IPS-20b (cell line): ENCODE measurements at regions not wholly inside any gene's neighbourhood (a gene's known extent, or its start where the extent isn't known, plus 50 kb on each side); places are given as distances from the start of the nearest gene placed in this dataset.

Experiments
- H3K27ac ChIP-seq: one replicate; pipeline ENCODE4 v1.5.1; 2013; ENCODE audit warnings: low read length
- H3K27me3 ChIP-seq: 2 replicates; pipeline ENCODE4 v1.6.1; 2013; ENCODE audit warnings: mild to moderate bottlenecking, low read length, inconsistent platforms; ENCODE audit not compliant: insufficient read depth
- H3K36me3 ChIP-seq: 2 replicates; pipeline ENCODE4 v1.6.1; 2013; ENCODE audit warnings: low read depth, mild to moderate bottlenecking, inconsistent platforms, low read length, moderate library complexity; ENCODE audit not compliant: insufficient read depth
- H3K4me1 ChIP-seq: 2 replicates; pipeline ENCODE4 v1.6.1; 2013; ENCODE audit warnings: mild to moderate bottlenecking, control low read depth, inconsistent platforms, low read length, moderate library complexity; ENCODE audit not compliant: insufficient read depth
- H3K4me3 ChIP-seq: 2 replicates; pipeline ENCODE4 v1.5.1; 2013; ENCODE audit warnings: mild to moderate bottlenecking, low read length, inconsistent platforms
- H3K9ac ChIP-seq: 2 replicates; pipeline ENCODE4 v1.6.1; 2013; ENCODE audit warnings: low read depth, mild to moderate bottlenecking, inconsistent platforms, low read length, moderate library complexity
- H3K9me3 ChIP-seq: 2 replicates; pipeline ENCODE4 v1.6.1; 2013; ENCODE audit warnings: mild to moderate bottlenecking, low read depth, low read length, inconsistent platforms; ENCODE audit not compliant: insufficient read depth

DNA sequence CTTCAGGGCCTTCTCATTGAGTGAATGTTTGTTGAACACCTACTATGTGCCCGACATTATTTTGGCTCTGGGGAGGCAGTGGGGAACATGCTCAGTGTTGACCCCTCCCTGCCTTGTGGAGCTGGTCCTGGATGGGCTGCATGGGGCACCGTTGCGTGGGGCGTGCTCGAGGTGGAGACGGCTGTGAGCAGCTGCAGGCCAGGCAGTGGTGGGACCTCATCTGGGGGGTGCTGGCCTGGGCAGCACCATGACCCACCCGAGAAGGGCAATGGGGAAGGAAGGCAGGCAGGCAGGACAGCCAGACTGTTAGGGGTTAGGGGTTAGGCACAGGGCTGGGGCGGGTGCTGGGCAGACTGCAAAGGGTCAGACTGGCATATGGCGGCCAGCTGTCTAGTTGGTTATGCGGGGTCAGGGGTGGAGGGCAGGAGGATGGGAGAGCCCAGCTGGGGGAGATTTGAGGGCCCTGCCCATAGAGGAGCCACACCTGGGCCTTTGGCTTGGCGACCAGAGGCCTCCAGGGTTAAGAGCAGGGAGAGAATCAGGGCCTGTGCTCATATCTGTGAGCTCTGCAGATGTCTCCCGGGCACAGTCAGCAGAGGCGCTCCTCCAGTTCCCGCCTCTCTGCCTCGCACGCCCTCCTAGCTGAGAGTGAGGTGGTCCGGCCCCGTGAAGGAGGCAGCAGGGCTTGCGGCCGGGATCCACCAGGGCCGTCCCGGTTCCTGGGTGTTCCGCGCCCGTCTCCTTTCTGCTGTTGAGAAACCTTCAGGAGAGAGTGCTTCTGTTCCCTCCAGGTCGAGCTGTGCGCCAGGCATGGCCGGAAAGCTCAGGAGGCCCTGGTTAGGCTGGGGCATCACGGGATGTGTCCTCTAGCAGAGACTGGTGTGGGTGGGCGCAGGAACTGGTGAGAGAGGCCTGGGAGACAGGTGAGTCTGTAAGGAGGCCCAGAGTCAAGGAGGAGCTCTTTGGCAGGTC is 73.3 kb downstream of the RGS12 start:
- Histone ChIP-seq H3K36me3 (no peaks in the 10 kb centered on the region), H3K27me3 (peaks cover 25% of the 10 kb centered on the region), H3K9ac (no peak overlapping the region), H3K27ac (no peak overlapping the region), H3K9me3 (no peaks in the 10 kb centered on the region), H3K4me3 (no peak overlapping the region), H3K4me1 (peaks cover 23% of the 10 kb centered on the region)

- Histone ChIP-seq H3K27me3 (peaks cover 34% of the 10 kb centered on the region), H3K27ac (no peak overlapping the region), H3K9ac (no peak overlapping the region), H3K4me1 (peaks cover 30% of the 10 kb centered on the region), H3K4me3 (no peak overlapping the region), H3K36me3 (no peaks in the 10 kb centered on the region), H3K9me3 (no peaks in the 10 kb centered on the region)
These were observed 74.3 kb downstream of the RGS12 start for GRCh38 chr4:3366893-3367775.

- peaks cover 30% of the 10 kb centered on the region for H3K4me1 ChIP-seq
- no peaks in the 10 kb centered on the region for H3K36me3 ChIP-seq
- H3K9me3 ChIP-seq = no peaks in the 10 kb centered on the region
- no peak overlapping the region for H3K4me3 ChIP-seq
- no peak overlapping the region for H3K27ac ChIP-seq
- H3K27me3 ChIP-seq = peaks cover 42% of the 10 kb centered on the region
- H3K9ac ChIP-seq = no peak overlapping the region
These were observed 73.9 kb upstream of the HGFAC start for GRCh38 chr4:3367866-3368265.

- Histone ChIP-seq H3K27ac (no peak overlapping the region), H3K4me1 (peaks cover 30% of the 10 kb centered on the region), H3K9ac (no peak overlapping the region), H3K9me3 (no peaks in the 10 kb centered on the region), H3K27me3 (peaks cover 46% of the 10 kb centered on the region), H3K4me3 (no peak overlapping the region), H3K36me3 (no peaks in the 10 kb centered on the region)
These were observed 73.4 kb upstream of the HGFAC start for GRCh38 chr4:3368334-3368733.

GRCh38 chr4:3368841-3369760 is 72.7 kb upstream of the HGFAC start:
- Histone ChIP-seq H3K4me1 (peaks cover 30% of the 10 kb centered on the region), H3K9me3 (no peaks in the 10 kb centered on the region), H3K27ac (no peak overlapping the region), H3K27me3 (peaks cover 52% of the 10 kb centered on the region), H3K9ac (no peak overlapping the region), H3K36me3 (no peaks in the 10 kb centered on the region), H3K4me3 (peak overlapping the region; percentile 60; the same call in 1 of the 2 replicates)

- no peaks in the 10 kb centered on the region for H3K9me3 ChIP-seq
- H3K27me3 ChIP-seq = peaks cover 52% of the 10 kb centered on the region
- no peaks in the 10 kb centered on the region for H3K36me3 ChIP-seq
- no peak overlapping the region for H3K9ac ChIP-seq
- peak overlapping the region; percentile 60 for H3K4me3 ChIP-seq
- H3K27ac ChIP-seq = no peak overlapping the region
- H3K4me1 ChIP-seq = peaks cover 30% of the 10 kb centered on the region
These were observed 71.7 kb upstream of the HGFAC start for GRCh38 chr4:3369781-3370674.

GRCh38 chr4:3371033-3372001 is 70.5 kb upstream of the HGFAC start:
- H3K4me1 ChIP-seq = peaks cover 30% of the 10 kb centered on the region
- H3K27ac ChIP-seq = no peak overlapping the region
- peaks cover 52% of the 10 kb centered on the region for H3K27me3 ChIP-seq
- H3K36me3 ChIP-seq = no peaks in the 10 kb centered on the region
- H3K9ac ChIP-seq = no peak overlapping the region
- H3K9me3 ChIP-seq = no peaks in the 10 kb centered on the region
- H3K4me3 ChIP-seq = peak overlapping the region; percentile 60; the same call in 1 of the 2 replicates

GRCh38 chr4:3372264-3372932 is 69.4 kb upstream of the HGFAC start:
- Histone ChIP-seq H3K4me1 (peaks cover 30% of the 10 kb centered on the region), H3K36me3 (no peaks in the 10 kb centered on the region), H3K9ac (no peak overlapping the region), H3K4me3 (no peak overlapping the region), H3K27me3 (peaks cover 52% of the 10 kb centered on the region), H3K9me3 (no peaks in the 10 kb centered on the region), H3K27ac (no peak overlapping the region)

DNA sequence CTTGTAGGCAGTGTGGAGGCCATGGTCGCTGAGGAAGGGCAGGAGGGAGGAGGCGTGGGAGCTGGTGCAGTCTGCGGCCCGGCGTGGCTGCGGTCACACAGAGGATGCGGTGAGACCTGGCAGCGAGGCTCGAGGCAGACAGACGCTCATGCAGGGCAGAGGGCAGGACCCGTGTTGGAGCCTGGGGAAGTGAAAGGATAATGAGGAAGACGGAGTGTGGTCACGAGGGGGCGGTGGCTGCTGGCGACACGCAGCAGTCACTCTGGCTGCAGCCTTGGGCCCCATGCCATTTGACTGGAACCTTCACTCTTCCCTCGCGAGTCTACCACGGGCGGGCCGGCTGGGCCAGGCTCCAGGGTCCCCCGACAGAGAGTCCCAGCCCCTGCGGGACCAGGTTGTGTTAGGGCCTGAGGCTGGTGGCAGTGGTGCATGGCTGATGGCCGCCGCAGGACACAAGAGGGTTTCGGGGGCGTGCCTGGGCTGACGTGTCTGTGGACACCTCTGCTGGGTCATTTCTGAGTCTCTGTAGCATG is 68.8 kb upstream of the HGFAC start:
- H3K27ac ChIP-seq = no peak overlapping the region
- H3K36me3 ChIP-seq = no peaks in the 10 kb centered on the region
- H3K4me3 ChIP-seq = no peak overlapping the region
- no peak overlapping the region for H3K9ac ChIP-seq
- no peaks in the 10 kb centered on the region for H3K9me3 ChIP-seq
- peaks cover 30% of the 10 kb centered on the region for H3K4me1 ChIP-seq
- H3K27me3 ChIP-seq = peaks cover 52% of the 10 kb centered on the region
